ENCODE measurements at regions not wholly inside any gene's neighbourhood (a gene's known extent, or its start where the extent isn't known, plus 50 kb on each side); places are given as distances from the start of the nearest gene placed in this dataset.

- Histone ChIP-seq H3K4me3 (no peak overlapping the region), H3K27ac (replicated peaks in 1 of 4) (no peak overlapping the region), H3K9me3 (peaks cover 0 to under 1% (median under 1%) of the 10 kb centered on the region in 4 donors), H3K27me3 (no peaks in the 10 kb centered on the region), H3K4me1 (peaks cover 0 to 14% (median 10%) of the 10 kb centered on the region in 4 donors), H3K36me3 (no peaks in the 10 kb centered on the region)
- TF ChIP-seq POLR2AphosphoS5 (IDR thresholded peaks at IDR 0.05) (no peak), EP300 (IDR thresholded peaks at IDR 0.05) (no peak), CTCF (IDR thresholded peaks at IDR 0.05) (no peak), POLR2A (IDR thresholded peaks at IDR 0.05; ENCODE audit: low read depth) (no peak)
- 44% methylated on average over 4 of the region's 4 CpGs for WGBS
- no peak for DNase-seq (ENCODE audit: extremely low spot score)
- intact Hi-C loops (cut with DNase I): no loop called here
These were observed 617.3 kb upstream of the LRATD1 start for GRCh38 chr2:14015113-14015630.

GRCh38 chr2:14016289-14016955 is 616.1 kb upstream of the LRATD1 start:
- Histone ChIP-seq H3K27me3 (no peaks in the 10 kb centered on the region), H3K27ac (replicated peaks in 1 of 4) (no peak overlapping the region), H3K9me3 (no peaks in the 10 kb centered on the region), H3K36me3 (no peaks in the 10 kb centered on the region), H3K4me3 (no peak overlapping the region), H3K4me1 (peaks cover 0 to 14% (median 10%) of the 10 kb centered on the region in 4 donors)
- DNase-seq (ENCODE audit: extremely low spot score): no peak
- TF ChIP-seq POLR2AphosphoS5 (IDR thresholded peaks at IDR 0.05): no peak
- no peak for TF ChIP-seq POLR2A (IDR thresholded peaks at IDR 0.05; ENCODE audit: low read depth)
- TF ChIP-seq EP300 (IDR thresholded peaks at IDR 0.05): no peak
- no peak for TF ChIP-seq CTCF (IDR thresholded peaks at IDR 0.05)
- intact Hi-C loops (cut with DNase I): no loop called here

- Histone ChIP-seq H3K4me1 (peaks cover 0 to 14% (median 10%) of the 10 kb centered on the region in 4 donors), H3K36me3 (no peaks in the 10 kb centered on the region), H3K4me3 (no peak overlapping the region), H3K27ac (replicated peaks in 1 of 4) (no peak overlapping the region), H3K9me3 (no peaks in the 10 kb centered on the region), H3K27me3 (no peaks in the 10 kb centered on the region)
- no peak for TF ChIP-seq EP300 (IDR thresholded peaks at IDR 0.05)
- TF ChIP-seq POLR2AphosphoS5 (IDR thresholded peaks at IDR 0.05): no peak
- no peak for TF ChIP-seq CTCF (IDR thresholded peaks at IDR 0.05)
- TF ChIP-seq POLR2A (IDR thresholded peaks at IDR 0.05; ENCODE audit: low read depth): no peak
- DNase-seq (ENCODE audit: extremely low spot score): no peak
- 87% methylated on average over 4 of the region's 4 CpGs for WGBS
- intact Hi-C loops (cut with DNase I): no loop called here
These were observed 613.9 kb upstream of the LRATD1 start for GRCh38 chr2:14018620-14019019.

GRCh38 chr2:14023558-14023957 is 609.0 kb upstream of the LRATD1 start:
- no peaks in the 10 kb centered on the region for H3K9me3 ChIP-seq
- no peaks in the 10 kb centered on the region for H3K4me1 ChIP-seq
- no peaks in the 10 kb centered on the region for H3K27me3 ChIP-seq
- 93% methylated on average over 6 of the region's 6 CpGs for WGBS
- H3K36me3 ChIP-seq: no peaks in the 10 kb centered on the region
- no peak for DNase-seq (ENCODE audit: extremely low spot score)
- no peak overlapping the region for H3K27ac ChIP-seq (replicated peaks in 1 of 4)
- TF ChIP-seq POLR2AphosphoS5 (IDR thresholded peaks at IDR 0.05) (no peak), POLR2A (IDR thresholded peaks at IDR 0.05; ENCODE audit: low read depth) (no peak), EP300 (IDR thresholded peaks at IDR 0.05) (no peak), CTCF (IDR thresholded peaks at IDR 0.05) (no peak)
- intact Hi-C loops (cut with DNase I): no loop called here
- no peak overlapping the region for H3K4me3 ChIP-seq

- TF ChIP-seq POLR2AphosphoS5 (IDR thresholded peaks at IDR 0.05): no peak
- TF ChIP-seq EP300 (IDR thresholded peaks at IDR 0.05): no peak
- no peak for TF ChIP-seq CTCF (IDR thresholded peaks at IDR 0.05)
- TF ChIP-seq POLR2A (IDR thresholded peaks at IDR 0.05; ENCODE audit: low read depth): no peak
- H3K27ac ChIP-seq (replicated peaks in 1 of 4): no peak overlapping the region
- intact Hi-C loops (cut with DNase I): no loop called here
- 31% methylated on average over 2 of the region's 2 CpGs for WGBS
- no peak for DNase-seq (ENCODE audit: extremely low spot score)
- no peak overlapping the region for H3K4me3 ChIP-seq
- no peaks in the 10 kb centered on the region for H3K27me3 ChIP-seq
- no peaks in the 10 kb centered on the region for H3K9me3 ChIP-seq
- H3K36me3 ChIP-seq: no peaks in the 10 kb centered on the region
- H3K4me1 ChIP-seq: no peaks in the 10 kb centered on the region
These were observed 593.4 kb upstream of the LRATD1 start for GRCh38 chr2:14039134-14039533.
